ENCODE measurements at regions not wholly inside any gene's neighbourhood (a gene's known extent, or its start where the extent isn't known, plus 50 kb on each side); places are given as distances from the start of the nearest gene placed in this dataset.

GRCh38 chr2:195164930-195165329, 492.1 kb upstream of the SLC39A10 start:
- no peaks in the 10 kb centered on the region for H3K36me3 ChIP-seq (replicated peaks in 1 of 2; ENCODE audit: control insufficient read depth in 1 of 2, insufficient read depth in 2 of 2, low read length in 1 of 2)
- H3K4me2 ChIP-seq, result no peak overlapping the region
- no peaks in the 10 kb centered on the region; the same call in 1 of the 2 replicates for H3K9me2 ChIP-seq
- H3K4me1 ChIP-seq (ENCODE audit: control insufficient read depth in 1 of 2, insufficient read depth in 2 of 2, low read depth in 1 of 2, low read length in 1 of 2), result no peaks in the 10 kb centered on the region; a peak in 1 of 4 replicates
- DNase-seq, result no peak
- H3K27me3 ChIP-seq (ENCODE audit: insufficient read depth), result no peaks in the 10 kb centered on the region
- no peak overlapping the region for H3K27ac ChIP-seq (ENCODE audit: low read depth in 2 of 2, low read length in 1 of 2)
- TF ChIP-seq YY1 (IDR thresholded peaks at IDR 0.05; ENCODE audit: low read depth) (no peak), GABPA (IDR thresholded peaks at IDR 0.05; ENCODE audit: low read depth) (no peak), ELF1 (IDR thresholded peaks at IDR 0.05) (no peak), FOXM1 (IDR thresholded peaks at IDR 0.05; ENCODE audit: low read depth) (no peak), FOSL2 (IDR thresholded peaks at IDR 0.05; ENCODE audit: borderline replicate concordance, low read depth) (no peak), REST (IDR thresholded peaks at IDR 0.05; ENCODE audit: low read depth, low read length) (no peak), SMC3 (IDR thresholded peaks at IDR 0.05; ENCODE audit: low read depth, low read length) (no peak)
- no peak overlapping the region for H3K4me3 ChIP-seq (ENCODE audit: low read depth in 2 of 2, low read length in 1 of 2)
- ChIA-PET CTCF (no interaction called here), POLR2A (no interaction called here)
- H4K20me1 ChIP-seq (ENCODE audit: insufficient read depth), result no peaks in the 10 kb centered on the region
- no peaks in the 10 kb centered on the region for H3F3A ChIP-seq (replicated peaks; ENCODE audit: insufficient read depth)
- H2AFZ ChIP-seq (ENCODE audit: low read depth), result no peak overlapping the region
- no peaks in the 10 kb centered on the region for H3K79me2 ChIP-seq (ENCODE audit: insufficient read depth)
- H3K9me3 ChIP-seq, result no peaks in the 10 kb centered on the region
- WGBS (ENCODE audit: low lambda C conversion rate), result 10% methylated on average over 2 of the region's 2 CpGs
- H3K9ac ChIP-seq, result no peak overlapping the region

GRCh38 chr2:195162918-195163317, 494.1 kb upstream of the SLC39A10 start:
- no peak overlapping the region for H3K4me3 ChIP-seq (ENCODE audit: low read depth in 2 of 2, low read length in 1 of 2)

More at GRCh38 chr2:195162918-195163317, 494.1 kb upstream of the SLC39A10 start:
- Histone ChIP-seq H3K79me2 (ENCODE audit: insufficient read depth) (no peaks in the 10 kb centered on the region), H3K4me2 (no peak overlapping the region), H3K27ac (ENCODE audit: low read depth in 2 of 2, low read length in 1 of 2) (no peak overlapping the region), H3K36me3 (replicated peaks in 1 of 2; ENCODE audit: control insufficient read depth in 1 of 2, insufficient read depth in 2 of 2, low read length in 1 of 2) (no peaks in the 10 kb centered on the region), H3K27me3 (ENCODE audit: insufficient read depth) (no peaks in the 10 kb centered on the region), H3K9me2 (no peaks in the 10 kb centered on the region), H3K9ac (no peak overlapping the region), H4K20me1 (ENCODE audit: insufficient read depth) (no peaks in the 10 kb centered on the region), H3K9me3 (no peaks in the 10 kb centered on the region; the same call in 1 of the 2 replicates), H2AFZ (ENCODE audit: low read depth) (no peak overlapping the region), H3K4me1 (ENCODE audit: control insufficient read depth in 1 of 2, insufficient read depth in 2 of 2, low read depth in 1 of 2, low read length in 1 of 2) (no peaks in the 10 kb centered on the region; a peak in 1 of 4 replicates), H3F3A (replicated peaks; ENCODE audit: insufficient read depth) (no peaks in the 10 kb centered on the region)
- no peak for DNase-seq
- POLR2A ChIA-PET, result no interaction called here
- TF ChIP-seq EZH2phosphoT487 (IDR thresholded peaks at IDR 0.05; ENCODE audit: borderline replicate concordance, low read depth), result no peak
- no peak for TF ChIP-seq IRF3 (IDR thresholded peaks at IDR 0.05; ENCODE audit: low read depth, low read length)
- no peak for TF ChIP-seq FOSL2 (IDR thresholded peaks at IDR 0.05; ENCODE audit: borderline replicate concordance, low read depth)
- no peak for TF ChIP-seq MEF2A (IDR thresholded peaks at IDR 0.05; ENCODE audit: borderline replicate concordance, low read depth)
- TF ChIP-seq YY1 (IDR thresholded peaks at IDR 0.05; ENCODE audit: low read depth), result no peak
- TF ChIP-seq PBX3 (IDR thresholded peaks at IDR 0.05), result no peak
- TF ChIP-seq RFX5 (IDR thresholded peaks at IDR 0.05; ENCODE audit: low read length), result no peak
- no peak for TF ChIP-seq FOXM1 (IDR thresholded peaks at IDR 0.05; ENCODE audit: low read depth)
- CTCF ChIA-PET, result no interaction called here
- 10% methylated on average over 3 of the region's 3 CpGs for WGBS (ENCODE audit: low lambda C conversion rate)
